ENCODE measurements at regions not wholly inside any gene's neighbourhood (a gene's known extent, or its start where the extent isn't known, plus 50 kb on each side); places are given as distances from the start of the nearest gene placed in this dataset.
"Not testable (repeated sequence)": the region's sequence is repeated elsewhere in the genome, so short reads cannot be mapped to it uniquely, and the experiment has no call there.

DNA sequence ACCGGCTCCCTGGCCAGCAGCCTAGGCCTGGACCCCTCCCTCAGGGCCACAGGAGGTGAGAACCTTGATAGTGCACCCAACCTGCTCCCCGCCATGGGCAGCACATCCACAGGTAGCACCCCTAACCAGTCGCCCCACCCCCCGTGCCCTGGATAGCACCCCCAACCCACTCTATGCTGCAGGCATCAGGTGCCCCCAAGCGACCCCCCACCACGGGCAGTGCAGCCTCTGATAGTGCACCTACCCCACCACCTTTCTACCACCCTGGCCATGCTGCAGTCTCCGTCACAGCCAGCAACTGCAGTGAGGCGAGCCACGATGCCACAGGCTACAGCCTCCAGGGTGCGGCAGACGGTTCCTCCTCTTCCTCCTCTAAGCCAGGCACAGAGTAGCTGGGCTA is 55.6 kb downstream of the SOWAHC start:
- no peak for DNase-seq

DNA sequence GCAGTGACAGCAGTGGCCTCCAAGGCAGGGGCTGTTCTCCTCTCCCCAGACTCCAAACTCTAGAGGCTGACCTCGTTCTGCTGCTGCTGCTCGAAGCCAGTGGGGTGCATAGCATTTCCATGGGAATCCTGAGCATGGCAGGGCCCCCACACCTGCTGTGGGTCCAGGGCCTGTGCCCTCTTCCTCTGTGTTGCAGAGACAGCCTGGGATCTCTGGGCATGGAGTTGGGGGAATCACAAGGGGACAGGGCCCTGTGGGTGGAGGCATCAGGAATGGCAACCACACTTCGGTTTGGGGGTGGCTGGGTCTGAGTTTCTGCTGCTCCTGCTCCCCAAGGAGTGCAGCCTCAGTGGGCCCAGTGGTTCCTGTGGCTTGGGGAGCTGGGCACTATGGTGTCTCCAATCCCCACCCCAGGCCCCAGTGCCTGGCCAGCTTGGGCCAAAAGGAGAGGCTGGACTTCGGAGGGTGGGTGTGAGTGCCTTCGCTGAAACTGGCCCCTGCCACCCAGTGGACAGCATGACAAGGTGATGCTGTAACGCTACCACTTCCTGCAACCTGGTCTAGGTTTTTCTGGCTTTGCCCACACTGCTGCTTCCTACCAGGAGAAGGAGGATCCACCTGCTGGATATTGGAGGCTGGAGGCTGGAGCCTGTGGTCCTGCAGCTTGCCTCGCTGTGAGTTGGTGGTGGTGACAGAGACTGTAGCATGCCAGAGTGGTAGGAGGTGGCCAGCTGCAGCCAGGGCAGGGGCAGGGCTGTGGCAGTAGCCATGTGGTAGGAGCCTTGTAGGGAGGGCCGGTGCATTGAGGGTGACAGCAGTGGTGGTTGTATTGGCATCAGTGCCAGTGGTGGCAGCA is 56.6 kb downstream of the SOWAHC start:
- no peak for DNase-seq

DNA sequence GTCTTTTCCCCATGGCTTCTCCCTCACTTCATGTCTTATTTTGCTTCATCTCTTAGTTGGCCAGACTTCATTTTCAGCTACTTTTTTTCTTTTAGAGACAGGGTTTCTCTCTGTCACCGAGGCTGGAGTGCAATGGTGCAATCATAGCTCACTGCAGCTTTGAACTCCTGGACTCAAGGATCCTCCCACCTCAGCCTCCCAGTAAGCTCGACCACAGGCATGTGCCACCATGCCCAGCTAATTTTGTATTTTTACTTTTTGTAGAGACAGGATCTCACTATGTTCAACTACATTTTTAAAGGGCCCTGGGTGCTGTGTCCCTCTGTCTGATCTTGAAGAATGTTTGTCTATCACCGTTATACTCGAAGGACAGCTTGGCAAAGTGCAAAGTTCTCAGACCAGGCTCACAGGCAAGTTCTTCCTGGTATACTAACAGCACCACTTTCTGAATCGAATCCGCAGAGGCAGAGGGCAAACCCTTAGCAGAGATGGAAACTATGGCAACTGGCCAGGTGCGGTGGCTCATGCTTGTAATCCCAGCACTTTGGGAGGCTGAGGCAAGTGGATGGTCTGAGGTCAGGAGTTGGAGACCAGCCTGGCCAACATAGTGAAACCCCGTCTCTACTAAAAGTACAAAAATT is 60.9 kb downstream of the SOWAHC start:
- DNase-seq, result no peak

DNA sequence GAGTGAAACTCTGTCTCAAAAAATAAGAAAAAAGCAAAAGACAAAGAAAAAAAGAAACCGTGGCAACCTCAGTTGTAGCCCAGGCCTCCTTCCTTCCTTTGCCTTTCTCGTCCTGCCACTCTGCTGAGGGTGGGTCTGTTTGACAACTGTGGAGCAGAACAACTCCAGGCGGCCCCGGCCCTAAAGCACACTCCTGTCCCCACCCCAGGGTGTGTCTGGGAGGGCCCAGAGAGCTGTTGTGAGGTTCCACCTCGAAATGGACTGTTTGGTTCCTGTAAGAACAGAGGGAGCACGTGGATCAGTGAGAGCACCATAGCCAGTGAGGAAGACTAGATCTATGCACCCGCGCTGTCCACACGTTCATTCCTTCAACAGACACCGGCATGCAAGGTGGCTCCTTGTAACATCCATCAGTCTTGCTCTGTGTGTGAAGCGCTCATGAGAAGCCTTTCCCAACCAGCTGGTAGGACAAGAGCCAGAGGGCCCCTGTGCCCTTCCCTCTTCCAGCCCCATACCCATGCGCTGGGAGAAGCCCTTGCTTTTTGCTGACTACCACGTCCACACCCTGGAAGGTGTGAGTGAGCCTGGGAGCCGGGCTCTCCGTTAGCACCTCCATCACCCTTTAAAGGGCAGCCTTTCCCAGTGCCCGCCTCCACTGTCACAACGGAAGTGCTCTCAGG is 61.6 kb downstream of the SOWAHC start:
- DNase-seq, result no peak

DNA sequence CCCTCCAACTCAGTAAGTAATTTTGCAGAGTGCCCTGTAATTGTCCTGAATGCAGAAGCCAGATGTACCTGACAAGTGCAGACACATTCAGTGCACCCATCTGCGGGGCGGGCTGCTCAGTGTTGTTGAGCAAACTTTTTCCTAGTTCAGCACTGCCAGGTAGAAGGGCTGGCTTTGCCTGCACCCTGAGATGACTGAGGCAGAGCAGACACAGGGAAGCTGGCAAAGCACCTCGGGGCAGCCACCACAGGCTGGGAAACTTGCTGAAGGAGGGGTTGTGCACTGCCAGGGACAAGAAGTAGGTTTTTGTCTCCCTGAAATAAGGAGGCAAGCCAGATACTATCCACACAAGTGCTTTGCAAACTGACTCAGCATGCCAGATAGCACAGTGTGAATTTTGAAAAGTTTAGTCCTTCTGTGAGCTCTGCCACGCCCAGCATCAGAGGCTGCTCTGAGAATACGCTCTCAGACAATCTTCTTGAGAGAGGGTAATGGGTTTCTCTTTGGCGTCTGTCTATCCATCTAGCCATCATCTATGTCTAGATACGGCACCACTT is 62.3 kb downstream of the SOWAHC start:
- no peak for DNase-seq

DNA sequence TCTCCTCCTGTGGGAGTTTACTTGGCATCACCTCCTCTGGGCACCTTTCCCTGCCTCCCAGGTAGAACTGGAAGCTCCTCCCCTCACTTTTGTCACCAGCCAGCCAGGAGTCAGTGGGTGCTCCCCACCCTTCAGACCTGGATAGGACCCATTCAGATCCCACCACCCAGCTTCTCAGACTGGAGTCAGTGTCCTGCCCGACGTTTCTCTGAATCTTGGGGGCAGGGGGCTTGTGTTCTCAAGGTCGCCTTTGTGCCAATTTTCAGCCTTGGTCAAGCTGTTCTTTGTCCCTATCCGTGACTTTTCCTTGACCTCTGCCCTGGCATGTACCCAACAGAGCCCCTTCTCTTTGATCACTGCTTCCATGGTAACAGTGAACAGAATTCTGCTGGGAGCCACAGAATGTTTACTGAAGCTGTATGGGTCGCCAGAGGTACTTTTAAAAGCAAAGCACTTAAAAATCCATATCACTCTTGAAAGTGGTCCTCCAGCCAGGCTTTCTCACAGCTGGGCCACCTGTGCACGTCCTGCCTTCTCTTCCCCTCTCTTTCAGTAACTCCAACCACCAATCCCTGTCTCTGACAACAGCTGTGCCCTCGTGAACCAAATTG is 63.1 kb downstream of the SOWAHC start:
- not testable (repeated sequence) for DNase-seq

DNA sequence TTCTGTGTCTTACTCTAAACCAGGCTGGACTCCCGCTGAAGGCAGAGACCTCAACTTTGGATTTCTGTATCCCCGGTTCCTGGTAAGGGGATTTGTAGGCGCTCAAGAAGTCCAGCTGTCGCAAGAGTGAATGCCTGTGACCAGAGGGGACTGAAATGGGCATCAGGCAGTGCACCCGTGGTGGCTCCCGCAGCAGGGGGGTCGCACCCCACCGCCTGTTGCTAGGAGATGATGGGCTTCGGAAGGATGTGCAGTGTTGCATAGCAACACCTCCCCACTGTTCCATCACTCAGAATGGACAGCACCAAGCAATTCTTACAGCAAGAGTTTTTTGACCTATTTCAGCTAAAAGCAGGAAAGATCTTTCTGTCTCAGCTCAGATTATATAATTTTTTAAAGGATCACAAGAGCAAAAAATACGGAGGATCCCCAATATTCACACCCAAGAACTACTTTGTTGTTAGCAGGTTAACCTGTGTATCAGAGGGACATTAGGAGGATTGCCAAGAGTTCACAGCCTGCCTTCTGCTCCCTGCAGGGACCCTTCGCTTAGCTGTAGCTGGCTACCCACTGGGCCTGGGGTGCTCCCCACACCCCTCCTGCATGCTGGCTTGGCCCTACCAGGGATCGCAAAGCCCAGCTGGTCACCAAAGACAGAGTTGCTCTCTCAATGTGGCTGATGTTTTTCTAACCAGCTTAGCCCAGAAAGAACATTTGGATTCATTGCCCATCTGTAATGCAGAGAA is 63.8 kb downstream of the SOWAHC start:
- no peak for DNase-seq

DNA sequence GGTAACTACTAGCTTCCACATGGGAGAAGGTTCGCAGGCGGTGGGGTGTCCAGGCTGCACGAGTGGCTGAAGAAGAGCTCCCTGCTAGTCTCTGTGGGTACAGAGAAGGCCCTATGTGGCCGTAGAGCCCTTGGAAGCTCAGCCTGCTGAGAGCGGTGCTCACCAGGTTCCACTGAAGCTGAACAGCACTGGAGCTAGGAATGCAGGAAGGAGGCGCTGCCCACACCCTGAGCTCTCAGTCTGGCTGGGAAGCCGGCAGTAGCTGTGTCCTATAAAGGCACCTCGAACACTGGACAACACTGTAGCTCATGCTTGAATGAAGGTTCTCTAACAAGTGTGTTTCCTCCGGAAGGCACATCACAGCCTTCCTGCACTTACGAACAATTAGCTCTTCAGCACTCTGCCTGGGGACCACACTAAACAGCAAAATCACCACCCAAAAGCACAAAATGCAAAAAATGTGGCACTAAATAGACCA is 64.6 kb downstream of the SOWAHC start:
- not testable (repeated sequence) for DNase-seq

- no peak for DNase-seq
These were observed 65.1 kb downstream of the SOWAHC start for GRCh38 chr2:109679225-109679624.

DNA sequence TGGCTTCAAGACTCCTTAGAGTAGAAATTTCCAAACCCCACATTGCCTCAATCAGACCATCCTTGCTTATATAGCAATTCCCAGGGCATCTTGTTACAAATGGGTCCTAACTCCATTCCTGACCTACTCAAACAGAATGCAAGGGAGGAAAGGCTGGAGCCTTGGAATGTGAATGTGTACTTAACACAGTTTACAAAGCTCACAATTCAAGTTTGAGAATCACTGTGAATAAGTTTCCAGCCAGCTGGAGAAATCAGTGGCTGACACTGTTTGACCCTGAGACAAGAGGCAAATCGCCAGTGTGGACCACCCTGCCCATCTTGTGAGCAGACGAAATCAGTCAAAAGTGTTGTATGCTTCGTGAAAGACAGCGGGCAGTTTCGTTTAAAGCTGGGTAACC is 65.5 kb downstream of the SOWAHC start:
- no peak for DNase-seq

- no peak for DNase-seq
These were observed 66.5 kb downstream of the SOWAHC start for GRCh38 chr2:109680523-109681297.

DNA sequence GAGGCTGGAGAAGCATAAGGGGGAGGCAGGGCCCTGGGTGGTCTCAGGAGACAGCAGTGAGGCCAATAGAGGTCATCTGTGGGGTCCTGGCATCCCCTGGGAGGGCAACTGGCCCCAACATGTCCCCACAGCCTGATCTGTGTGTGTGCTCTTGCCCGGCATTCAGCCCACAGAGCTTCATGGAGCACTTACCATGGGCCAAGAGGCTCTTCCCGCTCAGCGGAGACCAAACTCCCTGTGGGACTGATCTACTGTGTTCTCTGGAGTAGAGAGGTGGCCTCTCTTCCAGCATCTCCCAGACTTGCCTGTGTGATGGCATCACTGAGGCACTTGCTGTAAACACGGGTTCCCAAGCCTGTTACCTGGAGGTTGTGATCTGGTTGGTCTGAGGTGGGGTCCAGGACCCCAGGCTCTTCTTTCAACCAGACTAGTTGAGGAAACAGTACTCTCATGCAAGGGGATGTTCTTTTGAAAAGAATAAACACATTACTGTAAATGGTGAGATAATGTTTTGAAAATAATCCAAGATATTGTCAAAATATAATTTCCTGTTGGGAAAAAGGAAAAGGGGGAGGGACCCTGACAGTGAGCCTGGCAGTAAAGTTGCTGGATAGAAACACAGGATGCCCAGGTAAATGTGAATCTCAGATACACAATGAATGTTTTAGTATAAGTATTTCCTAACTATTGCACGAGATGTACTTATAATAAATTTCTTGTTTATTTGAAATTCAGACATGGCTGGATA is 67.6 kb downstream of the SOWAHC start:
- DNase-seq, result no peak

- no peak for DNase-seq
These were observed 69.3 kb downstream of the SOWAHC start for GRCh38 chr2:109683452-109683851.

DNA sequence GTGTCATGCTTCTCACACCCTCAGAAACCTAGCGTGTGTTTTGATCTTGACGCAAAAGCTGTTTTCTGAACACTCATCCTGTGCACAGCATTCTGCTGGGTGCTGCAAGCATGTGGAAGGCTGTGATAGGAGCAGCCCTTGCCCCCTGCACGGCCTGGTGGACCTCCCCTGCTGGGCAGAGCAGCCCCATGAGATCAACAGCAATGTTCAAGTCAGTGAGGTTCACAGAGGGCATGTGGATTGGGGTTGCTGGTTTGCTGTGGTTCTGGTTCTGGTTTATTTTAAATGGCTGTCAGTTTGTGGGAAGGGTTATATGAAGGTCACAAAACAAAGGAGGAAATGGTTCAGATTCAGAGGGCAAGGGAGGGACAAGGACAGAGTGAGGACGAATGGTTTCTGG is 71.3 kb downstream of the SOWAHC start:
- DNase-seq, result no peak

GRCh38 chr2:109686921-109687320 is 72.8 kb downstream of the SOWAHC start:
- DNase-seq, result no peak

DNA sequence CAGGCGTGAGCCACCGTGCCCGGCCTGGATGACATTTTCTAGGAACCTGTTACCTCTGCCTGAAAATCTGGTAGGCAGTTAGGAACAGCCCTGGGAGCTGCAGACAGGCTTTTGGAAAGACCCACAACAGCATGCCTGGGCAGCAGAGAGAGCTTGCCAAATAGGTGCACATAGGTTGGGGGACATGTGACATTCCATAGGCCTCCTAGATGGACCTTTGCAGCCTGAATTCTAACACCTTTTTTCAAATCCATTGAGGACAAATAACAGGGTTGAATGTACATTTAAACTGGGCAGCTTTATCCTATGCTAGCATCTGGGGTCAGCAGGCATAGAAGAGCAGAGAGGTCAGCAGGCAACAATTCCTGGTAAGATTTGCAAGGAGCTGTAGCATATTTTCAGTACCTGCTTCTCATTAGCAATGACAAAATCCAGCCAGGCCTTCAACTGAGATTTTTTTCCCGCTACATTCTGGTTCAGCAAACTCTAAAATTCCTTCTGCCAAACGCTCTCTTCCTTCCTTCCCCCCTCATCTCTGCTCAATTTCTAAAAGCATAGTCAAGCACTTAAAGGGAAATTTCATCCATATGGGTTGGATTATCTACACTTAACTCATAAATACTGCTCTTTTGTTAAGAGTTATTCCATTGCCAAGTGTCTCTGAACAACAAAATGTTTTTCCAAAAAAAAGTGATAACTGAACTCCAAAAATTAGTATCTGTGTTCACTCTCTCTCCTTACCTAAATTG is 75.2 kb downstream of the SOWAHC start:
- no peak for DNase-seq

GRCh38 chr2:109689973-109690372 is 75.8 kb downstream of the SOWAHC start:
- DNase-seq, result no peak

- no peak for DNase-seq
These were observed 76.3 kb downstream of the SOWAHC start for GRCh38 chr2:109690457-109690821.
